Uterus (tissue), 2 donors: ENCODE measurements at regions not wholly inside any gene's neighbourhood (a gene's known extent, or its start where the extent isn't known, plus 50 kb on each side); places are given as distances from the start of the nearest gene placed in this dataset.

Source experiments
- POLR2A ChIP-seq, 2 donors: fragments of 450-650 bp; IDR thresholded peaks; one replicate each; pipeline ENCODE4 v1.6.1; 2016; ENCODE audit warnings: antibody characterized with exemption in 2 of 2, mild to moderate bottlenecking in 1 of 2, moderate library complexity in 1 of 2
- TF ChIP-seq, protein P1 (sequence below), 4 experiments: fragments of 200-600 bp in 2 of 4; fragments of 450-650 bp in 2 of 4; sonication (generic) in 2 of 4; IDR thresholded peaks; one replicate each; pipeline ENCODE4 v1.5.1; 2016 to 2019; ENCODE audit warnings: antibody characterized with exemption in 4 of 4, mild to moderate bottlenecking in 2 of 4, moderate library complexity in 1 of 4

DNA sequence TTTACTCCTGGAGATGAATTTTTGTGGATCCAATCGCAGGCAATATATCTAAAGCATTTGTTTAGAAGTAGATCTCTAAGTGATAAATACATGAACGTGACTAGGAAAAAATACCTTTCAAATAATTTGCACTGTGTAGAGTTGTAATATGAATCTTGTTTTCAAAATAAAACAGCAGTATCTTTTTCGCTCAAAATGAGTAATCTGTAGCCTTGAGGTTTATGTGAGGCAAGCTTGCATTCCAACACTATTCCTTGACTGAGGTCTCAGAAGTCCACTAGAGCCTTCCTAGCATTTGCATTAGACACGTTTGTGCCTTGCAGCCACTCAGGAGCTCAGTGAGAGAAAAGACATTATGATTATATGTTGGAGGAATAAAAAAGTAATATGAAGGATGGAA, 138.3 kb upstream of the ROBO1 start:
- TF ChIP-seq, protein P1, sequence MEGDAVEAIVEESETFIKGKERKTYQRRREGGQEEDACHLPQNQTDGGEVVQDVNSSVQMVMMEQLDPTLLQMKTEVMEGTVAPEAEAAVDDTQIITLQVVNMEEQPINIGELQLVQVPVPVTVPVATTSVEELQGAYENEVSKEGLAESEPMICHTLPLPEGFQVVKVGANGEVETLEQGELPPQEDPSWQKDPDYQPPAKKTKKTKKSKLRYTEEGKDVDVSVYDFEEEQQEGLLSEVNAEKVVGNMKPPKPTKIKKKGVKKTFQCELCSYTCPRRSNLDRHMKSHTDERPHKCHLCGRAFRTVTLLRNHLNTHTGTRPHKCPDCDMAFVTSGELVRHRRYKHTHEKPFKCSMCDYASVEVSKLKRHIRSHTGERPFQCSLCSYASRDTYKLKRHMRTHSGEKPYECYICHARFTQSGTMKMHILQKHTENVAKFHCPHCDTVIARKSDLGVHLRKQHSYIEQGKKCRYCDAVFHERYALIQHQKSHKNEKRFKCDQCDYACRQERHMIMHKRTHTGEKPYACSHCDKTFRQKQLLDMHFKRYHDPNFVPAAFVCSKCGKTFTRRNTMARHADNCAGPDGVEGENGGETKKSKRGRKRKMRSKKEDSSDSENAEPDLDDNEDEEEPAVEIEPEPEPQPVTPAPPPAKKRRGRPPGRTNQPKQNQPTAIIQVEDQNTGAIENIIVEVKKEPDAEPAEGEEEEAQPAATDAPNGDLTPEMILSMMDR (IDR thresholded peaks at IDR 0.05) = no peak
- no peak for TF ChIP-seq POLR2A (IDR thresholded peaks at IDR 0.05)
